Dermis microvascular lymphatic vessel endothelial cell (primary cell): ENCODE measurements at regions not wholly inside any gene's neighbourhood (a gene's known extent, or its start where the extent isn't known, plus 50 kb on each side); places are given as distances from the start of the nearest gene placed in this dataset.

Experiments used
- DNase-seq, 2 donors: peaks; one replicate each; pipeline versions ENCODE4 v3.0.0 to v3.0.0-alpha.2; 2010; ENCODE audit warnings: low read depth in 2 of 2

GRCh38 chr4:104890598-104891275, 255.9 kb upstream of the TET2 start:
- DNase-seq = no peak

GRCh38 chr4:104896660-104897645, 249.7 kb upstream of the TET2 start:
- no peak for DNase-seq

- DNase-seq = no peak
Measured at GRCh38 chr4:104899863-104900262, 246.8 kb upstream of the TET2 start.

- DNase-seq = no peak
Measured at GRCh38 chr4:104901438-104901837, 245.2 kb upstream of the TET2 start.

GRCh38 chr4:104901961-104902605, 244.6 kb upstream of the TET2 start:
- no peak for DNase-seq

GRCh38 chr4:104905065-104905464, 241.6 kb upstream of the TET2 start:
- DNase-seq = no peak

- no peak for DNase-seq
Measured at GRCh38 chr4:104905546-104905945, 241.1 kb upstream of the TET2 start.

- no peak for DNase-seq
Measured at GRCh38 chr4:104906276-104906675, 240.4 kb upstream of the TET2 start.

- DNase-seq = no peak
Measured at GRCh38 chr4:104907074-104907649, 239.5 kb upstream of the TET2 start.

- DNase-seq = no peak
Measured at GRCh38 chr4:104907991-104908390, 238.7 kb upstream of the TET2 start.

GRCh38 chr4:104909376-104909775, 237.3 kb upstream of the TET2 start:
- no peak for DNase-seq

GRCh38 chr4:104912518-104912917, 234.2 kb upstream of the TET2 start:
- no peak for DNase-seq

GRCh38 chr4:104915373-104915772, 231.3 kb upstream of the TET2 start:
- DNase-seq = no peak

- DNase-seq = no peak
Measured at GRCh38 chr4:104915864-104916263, 230.8 kb upstream of the TET2 start.

- no peak for DNase-seq
Measured at GRCh38 chr4:104919406-104919805, 227.3 kb upstream of the TET2 start.

GRCh38 chr4:104930298-104930697, 216.4 kb upstream of the TET2 start:
- no peak for DNase-seq

- peak; percentile 5 to 38 for DNase-seq
Measured at GRCh38 chr4:104930745-104931736, 215.6 kb upstream of the TET2 start.

GRCh38 chr4:104938624-104939023, 208.1 kb upstream of the TET2 start:
- no peak for DNase-seq

GRCh38 chr4:104940927-104941326, 205.7 kb upstream of the TET2 start:
- DNase-seq = no peak

GRCh38 chr4:104941661-104942062, 205.0 kb upstream of the TET2 start:
- no peak for DNase-seq
